NB4 (cell line): ENCODE measurements at regions not wholly inside any gene's neighbourhood (a gene's known extent, or its start where the extent isn't known, plus 50 kb on each side); places are given as distances from the start of the nearest gene placed in this dataset.

ENCODE experiments used
- MYC ChIP-seq: IDR thresholded peaks from 2 replicates; pipeline ENCODE4 v1.6.1; 2011; ENCODE audit warnings: low read depth, low read length
- POLR2A ChIP-seq: IDR thresholded peaks from 2 replicates; pipeline ENCODE4 v1.6.1; 2011; ENCODE audit warnings: mild to moderate bottlenecking; ENCODE audit not compliant: insufficient read length; ENCODE audit errors: extremely low read depth
- TF ChIP-seq, protein P1 (sequence below): IDR thresholded peaks from one replicate; pipeline ENCODE4 v1.5.1; 2012; ENCODE audit warnings: low read depth, low read length
- TF ChIP-seq, protein P2 (sequence below): IDR thresholded peaks from 2 replicates; pipeline ENCODE4 v1.6.1; 2011; ENCODE audit warnings: low read depth, low read length

GRCh38 chr5:2163940-2164490 is 281.3 kb upstream of the IRX4 start:
- TF ChIP-seq, protein P1, sequence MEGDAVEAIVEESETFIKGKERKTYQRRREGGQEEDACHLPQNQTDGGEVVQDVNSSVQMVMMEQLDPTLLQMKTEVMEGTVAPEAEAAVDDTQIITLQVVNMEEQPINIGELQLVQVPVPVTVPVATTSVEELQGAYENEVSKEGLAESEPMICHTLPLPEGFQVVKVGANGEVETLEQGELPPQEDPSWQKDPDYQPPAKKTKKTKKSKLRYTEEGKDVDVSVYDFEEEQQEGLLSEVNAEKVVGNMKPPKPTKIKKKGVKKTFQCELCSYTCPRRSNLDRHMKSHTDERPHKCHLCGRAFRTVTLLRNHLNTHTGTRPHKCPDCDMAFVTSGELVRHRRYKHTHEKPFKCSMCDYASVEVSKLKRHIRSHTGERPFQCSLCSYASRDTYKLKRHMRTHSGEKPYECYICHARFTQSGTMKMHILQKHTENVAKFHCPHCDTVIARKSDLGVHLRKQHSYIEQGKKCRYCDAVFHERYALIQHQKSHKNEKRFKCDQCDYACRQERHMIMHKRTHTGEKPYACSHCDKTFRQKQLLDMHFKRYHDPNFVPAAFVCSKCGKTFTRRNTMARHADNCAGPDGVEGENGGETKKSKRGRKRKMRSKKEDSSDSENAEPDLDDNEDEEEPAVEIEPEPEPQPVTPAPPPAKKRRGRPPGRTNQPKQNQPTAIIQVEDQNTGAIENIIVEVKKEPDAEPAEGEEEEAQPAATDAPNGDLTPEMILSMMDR = no peak
- TF ChIP-seq POLR2A (no peak), MYC (no peak)
- TF ChIP-seq, protein P2, sequence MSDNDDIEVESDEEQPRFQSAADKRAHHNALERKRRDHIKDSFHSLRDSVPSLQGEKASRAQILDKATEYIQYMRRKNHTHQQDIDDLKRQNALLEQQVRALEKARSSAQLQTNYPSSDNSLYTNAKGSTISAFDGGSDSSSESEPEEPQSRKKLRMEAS = no peak
